EL (cell line): ENCODE measurements at regions not wholly inside any gene's neighbourhood (a gene's known extent, or its start where the extent isn't known, plus 50 kb on each side); places are given as distances from the start of the nearest gene placed in this dataset.
"Not testable (repeated sequence)": the region's sequence is repeated elsewhere in the genome, so short reads cannot be mapped to it uniquely, and the experiment has no call there.

Experiments used
- DNase-seq: peaks from one replicate; pipeline ENCODE4 v3.0.0-alpha.2; 2016

DNA sequence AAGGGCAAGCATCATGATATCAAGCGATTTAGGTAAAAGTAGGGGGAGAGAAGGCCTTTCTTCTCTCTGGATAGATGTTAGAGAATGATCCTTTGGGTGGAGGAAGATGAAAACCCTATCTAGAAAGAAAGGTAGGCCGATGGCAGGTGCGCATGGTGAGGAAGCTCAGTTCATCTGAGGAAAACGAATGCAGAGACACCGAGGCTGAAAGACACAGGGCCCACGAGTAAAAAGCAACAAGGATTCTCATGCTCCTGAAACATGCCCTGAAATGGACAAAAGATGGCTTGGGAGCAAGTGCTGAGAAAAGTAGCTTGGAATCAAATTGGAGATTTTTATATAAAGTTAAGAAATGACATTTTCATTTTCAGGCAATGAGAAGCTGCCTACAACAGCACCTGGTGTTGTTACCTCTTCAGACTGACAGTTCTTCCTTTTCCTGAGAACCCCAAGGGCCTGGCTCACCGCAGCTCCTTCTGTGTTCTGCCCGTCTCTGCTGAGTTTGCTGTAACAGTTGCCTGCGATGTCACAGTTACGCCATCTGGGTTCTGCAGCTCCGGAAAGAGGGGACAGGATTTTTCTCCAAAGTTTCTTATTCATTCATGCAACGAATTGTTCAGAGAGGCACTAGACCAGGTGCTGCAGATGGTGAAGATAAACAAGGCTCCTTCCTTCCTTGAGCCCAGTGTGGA, 402.0 kb upstream of the KLF6 start:
- no peak for DNase-seq

DNA sequence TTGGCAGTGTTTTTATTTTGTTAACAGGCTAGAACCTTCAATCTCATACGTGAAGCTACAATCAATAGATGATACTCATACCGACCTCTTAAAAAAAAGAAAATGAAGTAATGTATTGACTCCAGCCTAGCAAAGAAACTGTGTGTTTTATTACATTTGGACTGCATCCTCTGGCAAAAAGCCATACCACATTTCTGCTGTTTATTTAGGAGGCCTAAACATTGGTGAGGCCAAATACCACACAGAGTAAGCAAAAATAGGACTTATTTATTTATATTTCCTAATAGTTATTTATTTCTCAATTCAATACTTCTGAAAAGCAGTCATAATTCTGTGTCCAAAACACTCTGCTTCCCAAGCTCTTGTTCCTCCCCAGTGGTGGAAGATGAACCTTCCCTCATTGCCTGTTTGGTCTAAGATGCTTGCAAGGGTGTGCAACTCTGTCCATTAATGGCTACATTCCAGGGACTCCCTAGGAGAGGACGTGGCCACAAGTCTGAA, 398.8 kb upstream of the KLF6 start:
- DNase-seq = peak; percentile 31

DNA sequence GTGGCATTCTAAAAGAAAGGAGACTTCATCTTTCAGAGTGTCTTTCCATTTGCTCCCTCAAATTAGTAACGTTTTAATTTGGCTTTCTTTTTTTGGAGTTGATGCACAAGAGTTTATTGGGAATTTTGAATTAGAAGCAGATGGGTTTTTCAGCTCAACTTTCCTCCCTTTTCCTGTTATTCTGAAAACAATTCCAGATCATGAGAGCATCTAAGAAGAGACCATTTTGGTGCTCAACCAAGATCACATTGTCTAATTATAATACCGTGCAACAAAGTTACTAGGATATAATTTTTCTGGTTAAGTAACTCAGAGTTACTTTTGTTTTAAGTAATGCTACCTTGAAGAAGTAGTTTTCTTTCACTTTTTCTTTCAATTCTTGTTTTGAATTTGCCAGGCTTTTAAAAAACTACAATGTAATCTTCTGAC, 396.6 kb upstream of the KLF6 start:
- DNase-seq = peak; percentile 7

DNA sequence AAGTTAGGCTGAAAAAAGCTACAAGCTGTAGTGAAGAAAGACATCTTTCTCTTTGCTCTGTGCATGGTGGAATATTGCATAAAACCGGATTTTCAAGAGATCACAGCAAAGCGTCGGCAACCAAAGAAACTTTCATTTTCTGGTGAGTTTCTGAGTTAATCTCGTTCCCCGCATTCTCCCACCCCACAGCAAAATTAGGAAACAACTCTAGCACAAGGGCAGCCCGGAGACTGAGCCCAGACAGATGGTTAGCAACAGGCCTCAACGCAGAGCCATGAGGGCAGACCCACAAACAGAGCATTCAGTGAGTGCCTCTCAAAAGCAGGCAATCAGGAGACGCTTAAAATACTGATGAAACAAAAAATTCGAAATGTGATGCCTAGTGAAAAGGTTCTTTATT, 396.1 kb upstream of the KLF6 start:
- peak; percentile 18 for DNase-seq

DNA sequence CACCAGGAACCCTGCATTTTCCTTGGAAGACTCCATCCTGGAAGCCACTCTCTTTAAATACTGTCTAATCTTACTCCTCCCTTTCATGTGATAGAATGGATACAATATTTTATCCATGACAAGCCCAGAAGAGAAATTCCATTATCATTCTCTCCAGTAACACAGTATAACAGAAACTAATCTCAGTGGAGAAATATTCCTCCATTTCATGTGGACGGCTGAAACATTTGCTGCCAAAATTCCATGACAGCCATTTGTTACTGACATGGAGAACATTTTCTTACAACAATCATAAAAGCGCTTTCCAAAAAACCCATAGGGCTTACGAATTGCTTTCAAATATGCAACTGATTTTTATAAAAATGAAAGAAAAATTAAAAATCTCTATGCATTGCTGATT, 392.8 kb upstream of the KLF6 start:
- DNase-seq = no peak

DNA sequence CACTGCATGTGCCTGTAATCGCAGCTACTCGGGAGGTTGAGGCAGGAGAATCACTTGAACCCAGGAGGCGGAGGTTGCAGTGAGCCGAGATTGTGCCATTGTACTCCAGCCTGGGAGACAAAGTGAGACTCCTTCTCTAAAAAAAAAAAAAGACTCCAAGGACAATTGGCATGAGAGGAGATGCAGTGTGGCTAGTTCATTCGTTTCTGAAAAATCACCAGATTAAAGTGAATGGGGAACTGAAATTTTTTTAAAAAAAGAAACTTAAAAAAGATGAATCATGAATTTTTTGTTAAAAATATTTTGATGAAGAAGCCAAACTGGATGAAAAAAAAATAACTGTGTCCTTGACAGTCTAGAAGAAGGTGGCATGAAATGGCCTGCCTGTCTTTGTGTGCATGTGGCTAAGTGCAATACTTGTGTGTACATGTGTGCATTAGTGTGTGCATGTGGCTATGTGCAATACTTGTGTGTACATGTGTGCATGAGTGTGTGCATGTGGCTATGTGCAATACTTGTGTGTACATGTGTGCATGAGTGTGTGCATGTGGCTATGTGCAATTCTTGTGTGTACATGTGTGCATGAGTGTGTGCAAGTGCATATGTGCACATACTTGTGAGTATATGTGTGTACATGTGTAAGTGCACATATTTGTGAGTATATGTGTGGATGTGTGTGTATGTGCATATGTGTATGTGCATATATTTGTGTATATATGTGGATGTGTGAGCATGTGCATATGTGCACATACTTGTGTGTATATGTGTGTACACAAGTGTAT, 391.7 kb upstream of the KLF6 start:
- DNase-seq = no peak

DNA sequence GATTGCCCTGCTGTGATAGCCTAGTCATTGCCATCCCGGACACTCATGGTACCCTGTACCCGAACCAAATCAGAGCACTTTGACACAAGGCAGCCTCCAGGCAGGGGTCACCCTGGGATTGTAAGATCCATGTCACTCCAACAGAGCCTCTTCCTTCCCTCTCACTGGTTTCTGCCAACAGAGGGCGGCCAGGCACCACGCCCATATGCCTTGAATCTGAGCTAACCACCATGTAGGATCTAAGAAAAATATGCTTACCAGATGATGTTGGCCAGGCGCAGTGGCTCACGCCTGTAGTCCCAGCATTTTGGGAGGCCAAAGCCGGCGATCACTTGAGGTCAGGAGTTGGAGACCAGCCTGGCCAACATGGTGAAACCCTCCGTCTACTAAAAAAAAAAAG, 389.2 kb upstream of the KLF6 start:
- DNase-seq = peak; percentile 9

DNA sequence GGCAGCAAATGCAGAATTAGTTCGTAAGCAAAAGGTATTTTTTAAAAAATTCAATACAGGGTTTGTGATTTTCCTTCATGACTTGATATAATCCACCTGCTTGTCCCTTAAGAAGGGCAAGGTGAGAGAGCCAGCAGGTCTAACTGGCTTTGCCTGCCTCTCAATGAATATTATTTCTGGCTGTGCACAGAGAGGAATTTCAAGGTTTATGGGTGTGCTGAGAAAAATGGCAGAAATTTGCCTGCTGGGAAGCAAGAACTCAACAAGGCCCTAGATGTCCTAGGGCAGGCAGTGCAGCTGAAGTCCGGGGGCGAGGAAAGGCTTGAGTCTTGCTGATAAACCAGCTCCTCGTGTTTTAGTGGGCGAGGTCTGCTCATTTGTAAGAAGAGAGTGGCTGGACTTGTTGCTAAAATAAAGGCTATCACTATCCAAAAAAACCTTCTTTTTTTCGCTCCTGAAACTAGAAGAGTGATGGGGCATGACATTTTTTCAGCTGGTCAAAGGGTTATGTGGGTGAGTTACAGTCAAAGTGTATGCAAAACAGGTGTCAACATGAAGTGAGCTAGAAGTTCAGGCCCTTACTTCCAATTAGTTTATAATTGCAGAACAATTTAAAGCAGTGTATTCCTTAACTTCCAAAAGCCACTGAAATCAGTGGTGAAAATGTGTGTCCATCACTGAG, 385.8 kb upstream of the KLF6 start:
- no peak for DNase-seq

DNA sequence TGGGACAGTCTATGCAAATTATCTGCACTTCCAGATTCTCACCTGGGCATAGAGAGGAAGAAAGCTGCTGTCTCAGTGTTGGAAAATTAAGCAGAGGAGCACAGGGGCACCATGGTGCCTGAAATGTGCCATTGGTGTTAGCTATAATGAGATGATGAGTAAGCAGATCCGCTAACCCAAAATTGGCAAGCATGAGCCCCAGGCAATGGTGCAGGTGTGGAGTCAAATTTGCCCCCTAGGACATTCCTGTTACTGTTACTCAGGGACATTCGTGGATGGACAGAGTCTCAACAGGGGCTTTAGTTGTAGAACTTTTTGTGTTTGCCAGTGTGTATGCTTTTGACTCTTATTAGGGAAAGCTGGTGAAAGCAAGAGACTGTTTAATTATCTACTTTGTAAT, 385.2 kb upstream of the KLF6 start:
- DNase-seq = no peak

DNA sequence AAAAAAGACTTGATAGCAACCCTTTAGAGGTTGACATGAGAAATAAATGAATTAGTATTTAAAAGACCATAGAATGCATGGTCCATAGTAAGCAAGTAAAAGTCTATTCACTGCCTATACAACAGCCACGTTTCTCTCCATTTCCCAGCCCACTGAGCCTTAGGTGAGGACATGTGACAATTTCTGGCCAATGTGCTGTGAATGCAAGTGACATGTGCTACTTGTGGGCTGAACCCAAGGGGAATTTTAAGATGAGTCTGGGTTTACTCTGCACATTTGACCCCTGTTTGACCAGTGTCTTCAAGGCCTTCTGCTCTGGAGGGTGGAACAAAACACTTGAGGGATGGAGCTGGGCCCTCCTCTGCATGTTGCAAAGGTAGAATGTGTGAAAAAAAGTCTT, 384.4 kb upstream of the KLF6 start:
- DNase-seq = no peak

DNA sequence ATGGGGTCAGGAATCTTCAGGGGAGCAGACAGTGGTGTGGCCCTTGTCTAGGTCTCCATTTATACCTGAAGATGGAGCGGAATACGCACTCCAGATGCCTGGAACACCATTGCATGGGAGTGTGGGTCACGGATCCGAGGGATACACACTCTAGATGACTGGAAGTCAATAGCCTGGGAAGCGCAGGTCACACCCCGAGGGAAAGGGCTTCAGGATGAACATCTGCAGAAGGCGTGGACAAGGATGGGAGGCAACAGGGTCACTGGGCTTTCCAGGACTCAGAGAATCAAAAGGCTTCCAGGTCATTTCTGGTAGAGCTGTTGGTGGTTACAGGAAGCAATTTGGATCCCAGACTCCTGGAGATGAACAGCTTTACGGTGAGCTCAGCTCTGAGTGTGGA, 382.2 kb upstream of the KLF6 start:
- no peak for DNase-seq

DNA sequence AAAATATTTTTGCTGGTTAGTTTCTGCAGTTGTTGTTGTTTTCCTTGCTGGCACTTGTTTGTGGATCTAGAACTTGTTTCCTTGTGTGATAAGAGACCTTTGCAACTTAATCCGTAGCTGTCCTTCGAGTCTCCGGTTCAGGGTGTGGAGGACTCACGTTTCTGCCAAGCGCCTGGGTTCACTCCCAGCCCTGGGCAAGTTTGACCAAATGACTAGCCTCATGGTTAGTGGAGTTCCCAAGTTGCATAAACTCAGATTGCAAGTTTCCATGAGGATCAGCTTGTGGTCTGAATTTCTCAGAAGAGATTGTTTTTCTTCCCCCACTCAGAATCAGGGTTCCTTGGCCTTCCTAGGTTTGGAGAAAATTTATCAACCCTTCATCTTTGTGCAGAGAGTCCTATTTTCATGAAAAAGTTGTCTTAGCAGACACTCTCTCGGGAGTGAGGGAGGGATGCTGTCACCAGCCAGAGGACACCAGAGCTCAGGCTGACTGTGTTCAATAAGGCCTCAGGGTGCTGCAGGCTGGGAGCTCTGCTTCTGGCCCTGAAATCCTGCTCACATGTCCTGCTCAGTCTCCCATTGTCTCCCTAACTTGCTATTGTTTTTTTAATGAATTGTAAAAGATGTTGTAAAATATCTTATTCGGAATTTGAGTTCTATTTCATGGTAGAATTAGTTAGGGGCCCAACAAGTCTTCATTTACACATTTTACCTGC, 377.7 kb upstream of the KLF6 start:
- DNase-seq = no peak

DNA sequence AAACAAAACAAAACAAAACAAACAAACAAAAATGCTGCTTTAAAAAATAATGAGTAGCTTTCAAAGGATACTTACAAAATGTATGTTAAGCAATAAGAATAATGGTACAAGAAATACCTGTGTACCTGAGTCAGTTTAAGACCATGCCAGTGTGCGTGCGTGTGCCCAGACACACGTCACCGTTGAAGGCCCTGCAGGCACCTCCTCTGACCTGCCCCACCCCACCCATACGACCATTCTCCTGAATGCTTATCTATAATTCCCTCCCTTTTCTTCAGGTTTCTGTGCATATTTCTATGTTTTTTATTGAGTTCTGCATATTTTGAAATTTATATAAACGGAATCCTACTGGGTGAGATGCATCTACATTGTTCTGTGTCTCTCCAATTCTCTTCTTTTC, 374.2 kb upstream of the KLF6 start:
- DNase-seq = no peak

DNA sequence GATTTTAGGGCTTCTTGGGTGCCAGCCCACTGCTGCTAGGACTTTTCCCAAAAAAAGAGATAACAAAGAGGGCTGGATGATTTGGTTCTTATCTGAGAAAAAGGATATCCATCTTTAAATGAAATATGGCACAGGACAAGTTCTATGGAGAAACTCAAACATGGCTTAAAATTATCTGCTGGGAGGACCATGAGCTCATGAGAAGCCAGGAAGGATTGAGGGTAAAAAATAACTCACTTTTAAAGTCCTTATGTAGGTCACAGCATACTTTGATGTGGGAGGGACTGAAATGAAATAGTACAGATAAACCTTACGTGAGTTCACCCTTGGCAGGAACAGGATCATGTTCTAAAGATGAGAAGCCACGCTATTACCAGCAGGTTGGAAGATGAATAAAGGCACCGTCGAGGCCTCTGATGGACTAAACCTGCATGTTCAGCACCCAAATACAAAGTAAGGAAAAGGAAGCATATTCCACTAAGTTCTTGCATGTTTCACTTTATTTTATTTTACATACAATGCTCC, 369.2 kb upstream of the KLF6 start:
- DNase-seq = no peak

DNA sequence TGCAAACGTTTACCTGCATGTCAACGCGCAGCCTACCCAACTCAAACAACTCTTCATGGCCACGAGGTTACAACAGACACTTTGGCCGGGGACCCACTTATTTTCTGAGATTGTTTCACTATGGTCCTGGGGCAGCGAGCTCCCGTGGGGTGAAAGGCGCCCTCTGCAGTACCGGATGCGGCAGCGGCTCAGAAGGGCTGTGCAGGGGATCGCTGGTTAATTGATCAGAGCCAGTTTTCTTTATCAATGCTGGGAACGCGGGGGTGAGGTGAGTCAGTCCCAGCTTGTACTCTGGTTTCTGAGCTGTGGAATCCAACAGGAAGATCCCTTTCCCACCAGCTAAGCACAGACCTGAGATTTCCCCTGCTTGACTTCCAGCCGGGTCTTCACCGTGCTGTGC, 366.5 kb upstream of the KLF6 start:
- DNase-seq = no peak

DNA sequence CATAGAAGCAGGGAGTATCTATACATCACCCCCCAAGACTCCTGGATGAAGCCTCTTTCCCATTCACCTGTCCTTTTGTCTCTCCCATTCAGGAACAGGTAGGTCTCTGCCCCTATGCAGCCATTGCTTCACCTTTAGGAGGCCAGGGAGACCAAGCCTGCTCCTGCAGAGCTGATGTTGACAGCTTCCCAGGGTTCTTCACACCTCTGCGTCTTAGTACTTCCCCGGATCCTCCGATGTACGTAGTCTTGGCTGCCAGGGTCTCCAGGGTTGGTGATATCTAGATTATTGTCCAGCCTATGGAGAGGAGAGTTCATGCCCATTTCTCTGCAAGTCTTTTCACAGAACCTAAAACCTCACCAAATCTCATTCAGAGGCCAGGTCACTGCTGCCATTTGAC, 365.7 kb upstream of the KLF6 start:
- no peak for DNase-seq

DNA sequence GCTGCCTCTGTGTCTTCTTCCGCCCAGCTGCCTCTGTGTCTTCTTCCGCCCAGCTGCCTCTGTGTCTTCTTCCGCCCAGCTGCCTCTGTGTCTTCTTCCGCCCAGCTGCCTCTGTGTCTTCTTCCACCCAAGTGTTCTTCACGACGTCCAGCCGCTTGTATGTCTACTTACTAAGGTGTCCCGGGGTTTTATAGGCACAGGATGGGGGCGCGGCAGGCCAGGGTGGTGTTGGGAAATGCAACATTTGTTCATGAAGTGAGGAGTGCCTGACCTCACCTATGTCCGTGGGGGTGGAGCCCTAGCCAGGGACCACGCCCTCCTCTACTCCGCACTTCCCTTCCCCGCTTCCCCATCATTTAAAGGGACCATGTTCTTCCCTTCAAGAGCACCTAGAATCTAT, 364.5 kb upstream of the KLF6 start:
- not testable (repeated sequence) for DNase-seq

DNA sequence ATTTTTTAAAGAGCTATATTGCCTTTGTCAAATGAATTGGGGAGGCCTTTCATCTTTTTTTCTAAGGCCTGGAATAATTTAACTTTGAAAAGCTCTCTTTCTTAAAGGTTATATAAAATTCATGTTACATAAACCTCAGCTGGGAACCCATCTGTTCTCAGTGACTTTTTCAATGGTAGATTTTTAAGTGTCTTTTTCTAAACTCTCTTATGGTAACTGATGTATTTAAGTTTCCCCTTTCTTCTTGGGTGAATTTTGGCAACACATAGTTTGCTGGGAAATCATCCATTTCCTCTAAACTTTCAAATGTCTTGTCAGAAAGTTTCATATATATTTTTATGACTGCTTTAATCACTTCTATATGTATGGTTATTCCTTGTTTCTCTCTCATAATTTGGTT, 362.2 kb upstream of the KLF6 start:
- no peak for DNase-seq

DNA sequence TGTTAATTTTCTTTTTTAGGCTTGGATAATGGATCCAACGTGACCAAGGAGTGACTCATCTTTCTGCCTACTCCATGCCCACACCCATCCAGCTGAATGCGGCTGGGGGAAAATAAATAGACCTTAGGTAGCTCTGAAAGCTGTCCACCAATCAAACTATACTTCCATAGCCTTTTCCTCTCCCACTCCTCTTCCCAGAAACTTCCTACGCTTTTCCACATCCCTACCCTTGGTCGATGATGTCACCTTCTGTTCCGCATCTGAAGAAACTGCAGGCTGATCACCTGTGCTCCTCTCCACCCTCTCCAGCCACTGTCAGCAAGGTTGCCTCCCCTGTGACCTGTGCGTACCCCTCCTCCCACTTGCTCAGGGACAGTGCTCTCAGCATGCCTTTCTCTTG, 359.8 kb upstream of the KLF6 start:
- peak; percentile 15 for DNase-seq

DNA sequence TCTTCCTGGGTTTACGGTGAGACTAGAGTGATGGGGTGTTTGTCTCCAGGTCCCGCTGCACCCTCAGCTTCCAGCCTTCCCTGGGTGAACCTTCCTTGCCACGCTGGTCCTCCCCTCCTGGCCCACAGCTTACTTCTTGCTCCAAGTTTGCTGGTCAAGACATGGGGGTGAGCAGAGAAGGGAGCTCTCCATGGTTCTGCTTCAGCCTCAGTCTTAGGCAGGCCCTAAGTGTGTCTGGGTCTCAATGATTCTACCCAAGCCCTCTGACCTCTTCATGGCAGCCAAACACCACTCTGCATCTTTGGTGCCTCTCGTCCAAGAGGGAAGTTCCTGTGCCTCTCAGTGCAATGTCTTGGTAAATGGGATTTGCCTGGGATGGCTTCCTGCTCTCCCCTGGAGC, 356.5 kb upstream of the KLF6 start:
- DNase-seq = peak; percentile 11

DNA sequence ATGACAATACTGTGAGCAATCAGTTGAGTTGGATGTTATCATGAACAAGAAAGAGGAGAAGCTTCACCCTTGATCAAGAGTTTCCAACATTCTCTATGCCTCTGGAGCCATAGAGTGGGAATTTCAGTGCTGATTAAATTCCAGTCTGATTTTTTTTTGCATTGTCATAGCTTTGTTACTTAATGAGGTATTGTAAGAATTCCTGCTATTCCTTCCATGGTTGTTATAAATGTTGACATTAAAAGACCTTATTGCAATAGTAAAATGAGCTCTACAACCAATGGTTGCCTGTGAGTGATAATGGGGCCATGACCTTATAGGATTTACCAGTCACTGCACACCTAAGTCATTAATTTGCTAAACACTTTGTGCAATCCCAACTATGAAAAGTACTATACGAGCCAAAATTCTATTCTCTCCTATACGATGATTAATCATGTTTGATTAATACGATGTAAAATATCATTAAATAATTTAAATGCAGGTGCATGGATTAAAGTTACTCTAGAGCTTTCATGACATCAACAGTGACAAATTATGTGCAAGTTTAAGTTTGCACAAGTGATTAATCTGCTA, 353.2 kb upstream of the KLF6 start:
- DNase-seq = peak; percentile 21

DNA sequence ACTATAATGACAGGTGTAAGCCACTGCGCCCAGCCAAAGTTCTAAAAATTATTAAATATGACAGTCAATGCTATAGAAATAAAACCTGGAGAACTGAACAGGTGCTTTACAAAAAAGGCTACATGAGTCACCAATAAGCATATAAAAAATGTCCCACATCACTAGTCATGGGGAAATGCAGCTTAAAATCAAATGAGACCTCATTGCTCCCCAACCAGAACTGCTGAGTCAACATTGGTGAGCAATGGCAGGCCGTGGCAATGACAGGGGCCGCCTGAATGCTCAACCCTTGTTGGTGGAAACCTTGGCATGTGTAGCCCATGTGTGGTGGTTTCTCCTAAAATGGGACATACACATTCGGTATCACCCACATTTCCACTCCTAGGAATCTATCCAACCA, 352.3 kb upstream of the KLF6 start:
- DNase-seq = no peak

DNA sequence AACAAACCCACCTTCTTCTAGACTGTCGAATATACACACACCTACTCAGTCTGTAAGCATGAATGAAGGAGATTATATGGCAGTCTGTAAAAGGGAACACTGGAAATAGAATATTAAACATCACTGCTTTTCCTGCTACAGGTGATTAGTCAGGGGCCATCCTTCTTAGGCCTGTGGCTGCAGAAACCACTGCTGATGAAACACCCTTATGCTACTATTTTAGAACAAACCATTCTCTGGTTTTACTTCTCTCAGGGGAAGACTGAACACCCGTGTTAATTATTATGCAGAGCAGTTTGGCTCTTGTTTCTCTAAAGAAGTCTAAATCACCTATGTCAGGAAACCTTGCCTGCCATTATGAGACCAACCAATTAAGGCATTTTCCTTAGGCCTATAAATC, 351.1 kb upstream of the KLF6 start:
- no peak for DNase-seq
